DND-41 (cell line): ENCODE measurements at regions not wholly inside any gene's neighbourhood (a gene's known extent, or its start where the extent isn't known, plus 50 kb on each side); places are given as distances from the start of the nearest gene placed in this dataset.

Source experiments
- ATAC-seq: fragments of 200-7000 bp; cut with Tn5 transposase; 3 replicates; pipeline ENCODE4 v1.9.1; 2021; ENCODE audit warnings: low read depth; ENCODE audit not compliant: insufficient read depth
- DNase-seq: peaks from one replicate; pipeline ENCODE4 v3.0.0-alpha.2; 2020
- H2AFZ ChIP-seq: 2 replicates; pipeline ENCODE4 v1.6.0; 2012; ENCODE audit warnings: low read depth, low read length
- H3K27ac ChIP-seq: 2 replicates; pipeline ENCODE4 v1.5.1; 2012; ENCODE audit warnings: low read length, inconsistent platforms
- H3K27me3 ChIP-seq: fragments of 200-600 bp; sonication (generic); 2 replicates; pipeline ENCODE4 v1.6.0; 2012; ENCODE audit warnings: low read length, mild to moderate bottlenecking, inconsistent platforms; ENCODE audit not compliant: insufficient read depth, poor library complexity
- H3K36me3 ChIP-seq: 2 replicates; pipeline ENCODE4 v1.5.1; 2012; ENCODE audit warnings: low read length, inconsistent platforms; ENCODE audit not compliant: insufficient read depth
- H3K4me1 ChIP-seq: 2 replicates; pipeline ENCODE4 v1.5.1; 2012; ENCODE audit warnings: mild to moderate bottlenecking, low read length; ENCODE audit not compliant: insufficient read depth
- H3K4me2 ChIP-seq: 2 replicates; pipeline ENCODE4 v1.6.0; 2012; ENCODE audit warnings: mild to moderate bottlenecking, moderate library complexity, low read length, inconsistent platforms; ENCODE audit not compliant: insufficient read depth
- H3K4me3 ChIP-seq, 2 experiments: fragments of 200-600 bp in 1 of 2; shearing (Covaris generic) in 1 of 2; 2 replicates each; pipeline ENCODE4 v1.5.1; 2012 to 2016; ENCODE audit warnings: inconsistent platforms in 2 of 2, low read length in 2 of 2, mild to moderate bottlenecking in 2 of 2, low read depth in 1 of 2, moderate library complexity in 1 of 2
- H3K79me2 ChIP-seq: 2 replicates; pipeline ENCODE4 v1.6.0; 2012; ENCODE audit warnings: low read length, inconsistent platforms; ENCODE audit not compliant: insufficient read depth
- H3K9ac ChIP-seq: 2 replicates; pipeline ENCODE4 v1.6.0; 2012; ENCODE audit warnings: low read depth, mild to moderate bottlenecking, inconsistent platforms, low read length, moderate library complexity
- H3K9me3 ChIP-seq: 2 replicates; pipeline ENCODE4 v1.5.1; 2012; ENCODE audit warnings: low read length, moderate library complexity, mild to moderate bottlenecking, inconsistent platforms; ENCODE audit not compliant: insufficient read depth, severe bottlenecking
- H4K20me1 ChIP-seq: 2 replicates; pipeline ENCODE4 v1.6.0; 2012; ENCODE audit warnings: low read length; ENCODE audit not compliant: insufficient read depth
- EZH2 ChIP-seq: IDR thresholded peaks from 3 replicates; pipeline ENCODE4 v1.6.1; 2012; ENCODE audit warnings: borderline replicate concordance, low read depth, mild to moderate bottlenecking, moderate library complexity, low read length, inconsistent platforms; ENCODE audit not compliant: severe bottlenecking
- TF ChIP-seq, protein P1 (sequence below): IDR thresholded peaks from 2 replicates; pipeline ENCODE4 v1.5.1; 2012; ENCODE audit warnings: borderline replicate concordance, low read length, moderate library complexity, mild to moderate bottlenecking; ENCODE audit not compliant: poor library complexity, severe bottlenecking; ENCODE audit errors: extremely low read depth

DNA sequence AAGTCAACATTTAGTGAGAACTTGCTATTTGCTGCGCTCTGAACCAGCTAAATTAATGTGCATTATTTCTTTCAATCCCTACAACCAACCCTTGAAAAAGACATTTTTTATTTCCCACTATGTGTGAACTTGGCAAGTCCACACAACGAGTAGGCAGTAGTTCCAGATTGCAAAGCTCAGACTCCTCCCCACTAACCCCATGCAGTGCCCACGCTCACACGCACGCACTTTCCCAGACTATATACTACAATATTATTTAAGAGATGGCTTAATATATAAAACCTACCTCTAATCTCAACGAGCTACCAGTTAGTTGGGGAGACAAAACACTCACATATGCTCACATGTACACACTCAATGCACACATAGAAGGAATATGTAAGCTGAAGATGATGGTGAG is 671.2 kb downstream of the LMO4 start:
- H3K27ac ChIP-seq = no peak overlapping the region
- DNase-seq (no peak), ATAC-seq (no peak)
- no peaks in the 10 kb centered on the region for H3K79me2 ChIP-seq
- H3K27me3 ChIP-seq = peaks cover 13% of the 10 kb centered on the region
- TF ChIP-seq, protein P1, sequence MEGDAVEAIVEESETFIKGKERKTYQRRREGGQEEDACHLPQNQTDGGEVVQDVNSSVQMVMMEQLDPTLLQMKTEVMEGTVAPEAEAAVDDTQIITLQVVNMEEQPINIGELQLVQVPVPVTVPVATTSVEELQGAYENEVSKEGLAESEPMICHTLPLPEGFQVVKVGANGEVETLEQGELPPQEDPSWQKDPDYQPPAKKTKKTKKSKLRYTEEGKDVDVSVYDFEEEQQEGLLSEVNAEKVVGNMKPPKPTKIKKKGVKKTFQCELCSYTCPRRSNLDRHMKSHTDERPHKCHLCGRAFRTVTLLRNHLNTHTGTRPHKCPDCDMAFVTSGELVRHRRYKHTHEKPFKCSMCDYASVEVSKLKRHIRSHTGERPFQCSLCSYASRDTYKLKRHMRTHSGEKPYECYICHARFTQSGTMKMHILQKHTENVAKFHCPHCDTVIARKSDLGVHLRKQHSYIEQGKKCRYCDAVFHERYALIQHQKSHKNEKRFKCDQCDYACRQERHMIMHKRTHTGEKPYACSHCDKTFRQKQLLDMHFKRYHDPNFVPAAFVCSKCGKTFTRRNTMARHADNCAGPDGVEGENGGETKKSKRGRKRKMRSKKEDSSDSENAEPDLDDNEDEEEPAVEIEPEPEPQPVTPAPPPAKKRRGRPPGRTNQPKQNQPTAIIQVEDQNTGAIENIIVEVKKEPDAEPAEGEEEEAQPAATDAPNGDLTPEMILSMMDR = no peak
- TF ChIP-seq EZH2 = no peak
- no peaks in the 10 kb centered on the region for H3K9me3 ChIP-seq
- no peaks in the 10 kb centered on the region for H3K4me1 ChIP-seq
- no peak overlapping the region for H3K4me2 ChIP-seq
- no peak overlapping the region for H3K9ac ChIP-seq
- H2AFZ ChIP-seq = no peak overlapping the region
- no peaks in the 10 kb centered on the region for H4K20me1 ChIP-seq
- H3K4me3 ChIP-seq = no peak overlapping the region
- H3K36me3 ChIP-seq = no peaks in the 10 kb centered on the region

GRCh38 chr1:88001460-88001859 is 672.8 kb downstream of the LMO4 start:
- DNase-seq = no peak
- Histone ChIP-seq H3K27me3 (peaks cover 5% of the 10 kb centered on the region), H4K20me1 (no peaks in the 10 kb centered on the region), H2AFZ (no peak overlapping the region), H3K4me1 (no peaks in the 10 kb centered on the region), H3K4me3 (no peak overlapping the region), H3K36me3 (no peaks in the 10 kb centered on the region), H3K79me2 (no peaks in the 10 kb centered on the region), H3K9ac (no peak overlapping the region), H3K4me2 (no peak overlapping the region), H3K27ac (no peak overlapping the region), H3K9me3 (no peaks in the 10 kb centered on the region)
- TF ChIP-seq, protein P1 = no peak
- no peak for TF ChIP-seq EZH2
- ATAC-seq = no peak

DNA sequence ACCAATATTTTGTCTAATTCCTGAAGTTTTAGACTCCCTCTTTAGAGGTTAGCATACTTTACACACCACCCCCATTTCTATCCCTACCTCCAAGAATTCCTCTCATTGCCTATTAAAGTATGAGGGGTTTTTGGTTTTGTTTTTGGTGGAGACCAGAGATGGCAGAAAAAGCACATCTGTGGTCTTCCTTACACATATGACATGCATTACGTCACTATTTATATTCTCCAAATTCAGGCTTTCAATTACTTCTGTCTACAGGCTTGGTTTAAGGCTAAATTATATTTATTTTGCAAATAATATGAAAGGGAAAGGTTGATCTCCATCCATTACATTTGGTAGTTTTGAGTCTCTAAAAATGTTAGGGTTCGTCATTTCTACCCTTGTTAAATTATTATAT is 674.6 kb downstream of the LMO4 start:
- peaks cover 5% of the 10 kb centered on the region for H3K27me3 ChIP-seq
- no peaks in the 10 kb centered on the region for H3K9me3 ChIP-seq
- no peak overlapping the region for H3K4me2 ChIP-seq
- H3K36me3 ChIP-seq = no peaks in the 10 kb centered on the region
- H3K79me2 ChIP-seq = no peaks in the 10 kb centered on the region
- DNase-seq (no peak), ATAC-seq (no peak)
- no peaks in the 10 kb centered on the region for H4K20me1 ChIP-seq
- no peak overlapping the region for H3K4me3 ChIP-seq
- no peak overlapping the region for H2AFZ ChIP-seq
- no peak overlapping the region for H3K9ac ChIP-seq
- TF ChIP-seq, protein P1 = no peak
- no peak for TF ChIP-seq EZH2
- no peaks in the 10 kb centered on the region for H3K4me1 ChIP-seq
- no peak overlapping the region for H3K27ac ChIP-seq

DNA sequence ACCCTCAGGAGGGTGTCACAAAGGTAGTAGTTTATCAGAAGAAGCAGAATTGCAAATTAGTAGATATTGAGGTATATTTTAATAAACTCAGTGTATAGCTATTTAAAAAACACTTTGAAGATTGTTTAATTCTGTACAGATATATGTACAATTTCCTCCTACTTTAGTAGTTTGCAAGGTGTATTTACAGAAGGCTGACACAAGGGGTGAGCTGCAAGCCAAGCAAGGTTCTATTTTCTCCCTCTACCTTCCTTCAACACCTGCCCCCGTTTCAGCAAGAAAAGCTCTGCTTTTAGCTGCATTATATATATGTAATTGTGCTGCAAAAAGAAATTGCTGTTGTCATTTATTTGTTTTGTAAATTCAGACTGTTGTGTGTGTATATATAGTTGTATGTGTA is 674.2 kb upstream of the PKN2 start:
- H3K4me1 ChIP-seq = no peaks in the 10 kb centered on the region
- DNase-seq (no peak), ATAC-seq (no peak)
- no peak overlapping the region for H2AFZ ChIP-seq
- TF ChIP-seq EZH2 = no peak
- TF ChIP-seq, protein P1 = no peak
- H3K27ac ChIP-seq = no peak overlapping the region
- H3K4me3 ChIP-seq = no peak overlapping the region
- H3K36me3 ChIP-seq = no peaks in the 10 kb centered on the region
- H4K20me1 ChIP-seq = no peaks in the 10 kb centered on the region
- H3K27me3 ChIP-seq = peaks cover 4% of the 10 kb centered on the region
- no peaks in the 10 kb centered on the region for H3K79me2 ChIP-seq
- H3K4me2 ChIP-seq = no peak overlapping the region
- H3K9me3 ChIP-seq = no peaks in the 10 kb centered on the region
- H3K9ac ChIP-seq = no peak overlapping the region
